GM23338 (cell line): ENCODE measurements at regions not wholly inside any gene's neighbourhood (a gene's known extent, or its start where the extent isn't known, plus 50 kb on each side); places are given as distances from the start of the nearest gene placed in this dataset.

Experiments used
- ATAC-seq: fragments of 200-7000 bp; cut with Tn5 transposase; 3 replicates; pipeline ENCODE4 v1.9.1; 2020
- DNase-seq: peaks from one replicate; pipeline ENCODE4 v3.0.0-alpha.2; 2015; ENCODE audit warnings: low spot score
- H2AFZ ChIP-seq: fragments of 200-600 bp; sonication (generic); 2 replicates; pipeline ENCODE4 v1.8.0; 2016; ENCODE audit warnings: antibody characterized with exemption, mild to moderate bottlenecking, moderate library complexity
- H3F3A ChIP-seq: fragments of 200-600 bp; sonication (generic); replicated peaks from 2 replicates; pipeline ENCODE4 v1.8.0; 2017; ENCODE audit warnings: antibody characterized with exemption, mixed run types, low read depth
- H3K27ac ChIP-seq: fragments of 200-600 bp; sonication (generic); 2 replicates; pipeline ENCODE4 v1.6.1; 2016; ENCODE audit warnings: low read depth
- H3K27me3 ChIP-seq: fragments of 200-600 bp; sonication (generic); 2 replicates; pipeline ENCODE4 v1.8.0; 2016; ENCODE audit warnings: mild to moderate bottlenecking, mixed run types, moderate library complexity; ENCODE audit not compliant: insufficient read depth
- H3K36me3 ChIP-seq: fragments of 200-600 bp; sonication (generic); 2 replicates; pipeline ENCODE4 v1.8.0; 2016; ENCODE audit warnings: mild to moderate bottlenecking; ENCODE audit not compliant: insufficient read depth
- H3K4me1 ChIP-seq: fragments of 200-600 bp; sonication (generic); 2 replicates; pipeline ENCODE4 v1.8.0; 2016; ENCODE audit warnings: mild to moderate bottlenecking, moderate library complexity; ENCODE audit not compliant: insufficient read depth
- H3K4me2 ChIP-seq: fragments of 200-600 bp; sonication (generic); 2 replicates; pipeline ENCODE4 v1.7.1; 2017; ENCODE audit warnings: mixed run types
- H3K4me3 ChIP-seq: fragments of 200-600 bp; sonication (generic); 2 replicates; pipeline ENCODE4 v1.6.1; 2016; ENCODE audit warnings: mixed run types
- H3K79me2 ChIP-seq: fragments of 200-600 bp; sonication (generic); replicated peaks from 2 replicates; pipeline ENCODE4 v1.8.0; 2017; ENCODE audit warnings: mild to moderate bottlenecking; ENCODE audit not compliant: insufficient read depth
- H3K9me2 ChIP-seq: fragments of 200-600 bp; sonication (generic); 2 replicates; pipeline ENCODE4 v1.8.0; 2017; ENCODE audit not compliant: insufficient read depth
- H4K20me1 ChIP-seq: fragments of 200-600 bp; sonication (generic); replicated peaks from 2 replicates; pipeline ENCODE4 v1.8.0; 2017; ENCODE audit warnings: mild to moderate bottlenecking; ENCODE audit not compliant: insufficient read depth
- H3K27ac Mint-ChIP-seq: 2 replicates; pipeline ENCODE4 v1.8.0; 2020; ENCODE audit warnings: inconsistent platforms, mild to moderate bottlenecking, moderate library complexity, mixed read lengths
- H3K27me3 Mint-ChIP-seq: 3 replicates; pipeline ENCODE4 v1.8.0; 2022; ENCODE audit warnings: low read depth, mild to moderate bottlenecking, moderate library complexity, mixed read lengths, inconsistent platforms; ENCODE audit not compliant: insufficient read depth, poor library complexity
- H3K36me3 Mint-ChIP-seq: 3 replicates; pipeline ENCODE4 v1.8.0; 2021; ENCODE audit warnings: low read depth, mild to moderate bottlenecking, inconsistent platforms, moderate library complexity, mixed read lengths
- H3K4me1 Mint-ChIP-seq: 3 replicates; pipeline ENCODE4 v1.8.0; 2020; ENCODE audit warnings: mild to moderate bottlenecking, inconsistent platforms, mixed read lengths
- H3K4me3 Mint-ChIP-seq: 3 replicates; pipeline ENCODE4 v1.8.0; 2021; ENCODE audit warnings: moderate library complexity, mild to moderate bottlenecking, inconsistent platforms, mixed read lengths
- H3K9me3 Mint-ChIP-seq: 3 replicates; pipeline ENCODE4 v1.8.0; 2020; ENCODE audit warnings: moderate library complexity, mild to moderate bottlenecking, inconsistent platforms, mixed read lengths
- CREB1 ChIP-seq: fragments of 250-450 bp; sonication (Bioruptor Pico); IDR thresholded peaks from 2 replicates; pipeline ENCODE4 v1.5.0; 2020; ENCODE audit warnings: low read depth, mild to moderate bottlenecking, moderate library complexity
- EZH2phosphoT487 ChIP-seq: fragments of 200-600 bp; sonication (generic); IDR thresholded peaks from one replicate; pipeline ENCODE4 v1.8.1; 2018; ENCODE audit warnings: antibody characterized with exemption; ENCODE audit not compliant: unreplicated experiment
- JUNB ChIP-seq: IDR thresholded peaks from one replicate; pipeline ENCODE4 v1.6.1; 2016; ENCODE audit warnings: antibody characterized with exemption; ENCODE audit not compliant: unreplicated experiment
- POLR2AphosphoS5 ChIP-seq: IDR thresholded peaks from 2 replicates; pipeline ENCODE4 v1.6.1; 2016; ENCODE audit warnings: antibody characterized with exemption, low read depth
- STAT1 ChIP-seq: IDR thresholded peaks from one replicate; pipeline ENCODE4 v1.6.1; 2016; ENCODE audit warnings: antibody characterized with exemption; ENCODE audit not compliant: unreplicated experiment
- ZNF114 ChIP-seq: fragments of 250-450 bp; sonication (Bioruptor Pico); IDR thresholded peaks from 2 replicates; pipeline ENCODE4 v1.5.0; 2020; ENCODE audit warnings: mild to moderate bottlenecking, moderate library complexity
- ZNF331 ChIP-seq: fragments of 250-450 bp; sonication (Bioruptor Pico); IDR thresholded peaks from 2 replicates; pipeline ENCODE4 v1.5.0; 2020; ENCODE audit warnings: low read depth, mild to moderate bottlenecking, moderate library complexity
- TF ChIP-seq, protein P1 (sequence below), 2 experiments: fragments of 200-600 bp in 1 of 2; sonication (generic) in 1 of 2; conservative IDR thresholded peaks; 2 replicates each; pipeline versions ENCODE4 v1.5.1 to v1.6.1; 2016 to 2017; ENCODE audit warnings: antibody characterized with exemption in 2 of 2, low read depth in 2 of 2, mild to moderate bottlenecking in 2 of 2, moderate library complexity in 1 of 2
- TF ChIP-seq, protein P2 (sequence below): fragments of 250-450 bp; sonication (Bioruptor Pico); IDR thresholded peaks from 2 replicates; pipeline ENCODE4 v1.5.0; 2020; ENCODE audit warnings: mild to moderate bottlenecking, moderate library complexity
- TF ChIP-seq, protein P3 (sequence below): IDR thresholded peaks from one replicate; pipeline ENCODE4 v1.6.1; 2018; ENCODE audit warnings: antibody characterized with exemption; ENCODE audit not compliant: unreplicated experiment
- TF ChIP-seq, protein P4 (sequence below): IDR thresholded peaks from 2 replicates; pipeline ENCODE4 v1.6.1; 2016; ENCODE audit warnings: antibody characterized with exemption

DNA sequence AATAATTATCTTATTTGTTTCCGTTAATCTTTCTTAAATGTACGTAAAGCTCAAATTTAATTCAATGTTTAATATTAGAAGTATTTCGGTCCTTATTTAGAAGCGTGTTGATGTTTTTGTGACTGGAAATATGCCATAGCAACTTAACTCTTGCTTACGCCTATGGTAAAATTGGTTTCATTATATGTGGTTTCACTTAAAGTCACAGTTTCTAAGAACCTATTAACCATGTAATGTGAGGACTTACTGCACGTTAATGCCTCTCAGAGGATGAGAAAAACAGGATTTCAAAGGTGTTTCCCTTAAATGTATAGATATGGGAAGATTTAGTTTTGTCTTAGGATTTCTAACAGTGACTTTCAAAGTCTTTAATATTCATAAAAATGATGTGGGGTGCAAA is 206.4 kb upstream of the IL15 start:
- ATAC-seq (no peak), DNase-seq (no peak)
- Mint-ChIP-seq H3K4me3 (no peak overlapping the region), H3K36me3 (no peaks in the 10 kb centered on the region), H3K9me3 (no peaks in the 10 kb centered on the region), H3K27me3 (peaks cover 1% of the 10 kb centered on the region), H3K27ac (no peak overlapping the region), H3K4me1 (no peaks in the 10 kb centered on the region)
- Histone ChIP-seq H3K4me2 (no peak overlapping the region), H3K4me3 (no peak overlapping the region), H3K36me3 (no peaks in the 10 kb centered on the region), H3K4me1 (no peaks in the 10 kb centered on the region), H3K27me3 (no peaks in the 10 kb centered on the region), H3K9me2 (no peaks in the 10 kb centered on the region), H3F3A (no peaks in the 10 kb centered on the region), H4K20me1 (no peaks in the 10 kb centered on the region), H3K27ac (no peak overlapping the region), H3K79me2 (no peaks in the 10 kb centered on the region), H2AFZ (no peak overlapping the region)
- TF ChIP-seq ZNF114, result no peak
- TF ChIP-seq POLR2AphosphoS5, result no peak
- TF ChIP-seq JUNB, result no peak
- TF ChIP-seq, protein P1, sequence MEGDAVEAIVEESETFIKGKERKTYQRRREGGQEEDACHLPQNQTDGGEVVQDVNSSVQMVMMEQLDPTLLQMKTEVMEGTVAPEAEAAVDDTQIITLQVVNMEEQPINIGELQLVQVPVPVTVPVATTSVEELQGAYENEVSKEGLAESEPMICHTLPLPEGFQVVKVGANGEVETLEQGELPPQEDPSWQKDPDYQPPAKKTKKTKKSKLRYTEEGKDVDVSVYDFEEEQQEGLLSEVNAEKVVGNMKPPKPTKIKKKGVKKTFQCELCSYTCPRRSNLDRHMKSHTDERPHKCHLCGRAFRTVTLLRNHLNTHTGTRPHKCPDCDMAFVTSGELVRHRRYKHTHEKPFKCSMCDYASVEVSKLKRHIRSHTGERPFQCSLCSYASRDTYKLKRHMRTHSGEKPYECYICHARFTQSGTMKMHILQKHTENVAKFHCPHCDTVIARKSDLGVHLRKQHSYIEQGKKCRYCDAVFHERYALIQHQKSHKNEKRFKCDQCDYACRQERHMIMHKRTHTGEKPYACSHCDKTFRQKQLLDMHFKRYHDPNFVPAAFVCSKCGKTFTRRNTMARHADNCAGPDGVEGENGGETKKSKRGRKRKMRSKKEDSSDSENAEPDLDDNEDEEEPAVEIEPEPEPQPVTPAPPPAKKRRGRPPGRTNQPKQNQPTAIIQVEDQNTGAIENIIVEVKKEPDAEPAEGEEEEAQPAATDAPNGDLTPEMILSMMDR (conservative IDR thresholded peaks at IDR 0.05; ENCODE audit: low read depth in 2 of 2), result no peak
- no peak for TF ChIP-seq STAT1

DNA sequence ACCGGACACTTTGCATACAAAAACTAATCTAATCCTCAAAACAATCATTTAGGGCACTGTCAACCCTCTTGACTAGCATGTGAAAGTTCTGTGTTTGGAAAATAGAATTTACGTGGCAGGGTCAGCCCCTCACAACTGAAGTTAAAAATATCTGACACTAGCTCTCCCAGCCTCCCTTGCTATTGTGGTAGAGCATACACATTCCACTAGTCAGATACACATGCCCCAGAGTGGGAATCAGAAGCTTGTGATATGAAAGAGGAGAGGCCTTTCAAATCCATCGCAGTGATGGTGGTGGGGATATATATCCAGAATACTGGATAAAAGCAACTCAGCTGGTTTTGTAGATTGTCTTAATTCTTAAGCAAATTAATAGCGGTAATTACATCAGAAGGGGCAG is 205.7 kb upstream of the IL15 start:
- H3K9me3 Mint-ChIP-seq, result no peaks in the 10 kb centered on the region
- Histone ChIP-seq H3K4me1 (no peaks in the 10 kb centered on the region), H3K9me2 (no peaks in the 10 kb centered on the region)
- TF ChIP-seq ZNF331 (CRISPR knock-in tag) (no peak), EZH2phosphoT487 (no peak), CREB1 (CRISPR knock-in tag) (no peak), STAT1 (no peak)
- TF ChIP-seq, protein P2, sequence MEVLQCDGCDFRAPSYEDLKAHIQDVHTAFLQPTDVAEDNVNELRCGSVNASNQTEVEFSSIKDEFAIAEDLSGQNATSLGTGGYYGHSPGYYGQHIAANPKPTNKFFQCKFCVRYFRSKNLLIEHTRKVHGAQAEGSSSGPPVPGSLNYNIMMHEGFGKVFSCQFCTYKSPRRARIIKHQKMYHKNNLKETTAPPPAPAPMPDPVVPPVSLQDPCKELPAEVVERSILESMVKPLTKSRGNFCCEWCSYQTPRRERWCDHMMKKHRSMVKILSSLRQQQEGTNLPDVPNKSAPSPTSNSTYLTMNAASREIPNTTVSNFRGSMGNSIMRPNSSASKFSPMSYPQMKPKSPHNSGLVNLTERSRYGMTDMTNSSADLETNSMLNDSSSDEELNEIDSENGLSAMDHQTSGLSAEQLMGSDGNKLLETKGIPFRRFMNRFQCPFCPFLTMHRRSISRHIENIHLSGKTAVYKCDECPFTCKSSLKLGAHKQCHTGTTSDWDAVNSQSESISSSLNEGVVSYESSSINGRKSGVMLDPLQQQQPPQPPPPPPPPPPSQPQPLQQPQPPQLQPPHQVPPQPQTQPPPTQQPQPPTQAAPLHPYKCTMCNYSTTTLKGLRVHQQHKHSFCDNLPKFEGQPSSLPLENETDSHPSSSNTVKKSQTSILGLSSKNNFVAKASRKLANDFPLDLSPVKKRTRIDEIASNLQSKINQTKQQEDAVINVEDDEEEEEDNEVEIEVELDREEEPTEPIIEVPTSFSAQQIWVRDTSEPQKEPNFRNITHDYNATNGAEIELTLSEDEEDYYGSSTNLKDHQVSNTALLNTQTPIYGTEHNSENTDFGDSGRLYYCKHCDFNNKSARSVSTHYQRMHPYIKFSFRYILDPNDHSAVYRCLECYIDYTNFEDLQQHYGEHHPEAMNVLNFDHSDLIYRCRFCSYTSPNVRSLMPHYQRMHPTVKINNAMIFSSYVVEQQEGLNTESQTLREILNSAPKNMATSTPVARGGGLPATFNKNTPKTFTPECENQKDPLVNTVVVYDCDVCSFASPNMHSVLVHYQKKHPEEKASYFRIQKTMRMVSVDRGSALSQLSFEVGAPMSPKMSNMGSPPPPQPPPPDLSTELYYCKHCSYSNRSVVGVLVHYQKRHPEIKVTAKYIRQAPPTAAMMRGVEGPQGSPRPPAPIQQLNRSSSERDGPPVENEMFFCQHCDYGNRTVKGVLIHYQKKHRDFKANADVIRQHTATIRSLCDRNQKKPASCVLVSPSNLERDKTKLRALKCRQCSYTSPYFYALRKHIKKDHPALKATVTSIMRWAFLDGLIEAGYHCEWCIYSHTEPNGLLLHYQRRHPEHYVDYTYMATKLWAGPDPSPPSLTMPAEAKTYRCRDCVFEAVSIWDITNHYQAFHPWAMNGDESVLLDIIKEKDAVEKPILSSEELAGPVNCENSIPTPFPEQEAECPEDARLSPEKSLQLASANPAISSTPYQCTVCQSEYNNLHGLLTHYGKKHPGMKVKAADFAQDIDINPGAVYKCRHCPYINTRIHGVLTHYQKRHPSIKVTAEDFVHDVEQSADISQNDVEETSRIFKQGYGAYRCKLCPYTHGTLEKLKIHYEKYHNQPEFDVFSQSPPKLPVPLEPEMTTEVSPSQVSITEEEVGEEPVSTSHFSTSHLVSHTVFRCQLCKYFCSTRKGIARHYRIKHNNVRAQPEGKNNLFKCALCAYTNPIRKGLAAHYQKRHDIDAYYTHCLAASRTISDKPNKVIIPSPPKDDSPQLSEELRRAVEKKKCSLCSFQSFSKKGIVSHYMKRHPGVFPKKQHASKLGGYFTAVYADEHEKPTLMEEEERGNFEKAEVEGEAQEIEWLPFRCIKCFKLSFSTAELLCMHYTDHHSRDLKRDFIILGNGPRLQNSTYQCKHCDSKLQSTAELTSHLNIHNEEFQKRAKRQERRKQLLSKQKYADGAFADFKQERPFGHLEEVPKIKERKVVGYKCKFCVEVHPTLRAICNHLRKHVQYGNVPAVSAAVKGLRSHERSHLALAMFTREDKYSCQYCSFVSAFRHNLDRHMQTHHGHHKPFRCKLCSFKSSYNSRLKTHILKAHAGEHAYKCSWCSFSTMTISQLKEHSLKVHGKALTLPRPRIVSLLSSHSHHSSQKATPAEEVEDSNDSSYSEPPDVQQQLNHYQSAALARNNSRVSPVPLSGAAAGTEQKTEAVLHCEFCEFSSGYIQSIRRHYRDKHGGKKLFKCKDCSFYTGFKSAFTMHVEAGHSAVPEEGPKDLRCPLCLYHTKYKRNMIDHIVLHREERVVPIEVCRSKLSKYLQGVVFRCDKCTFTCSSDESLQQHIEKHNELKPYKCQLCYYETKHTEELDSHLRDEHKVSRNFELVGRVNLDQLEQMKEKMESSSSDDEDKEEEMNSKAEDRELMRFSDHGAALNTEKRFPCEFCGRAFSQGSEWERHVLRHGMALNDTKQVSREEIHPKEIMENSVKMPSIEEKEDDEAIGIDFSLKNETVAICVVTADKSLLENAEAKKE (CRISPR knock-in tag), result no peak
- TF ChIP-seq, protein P3, sequence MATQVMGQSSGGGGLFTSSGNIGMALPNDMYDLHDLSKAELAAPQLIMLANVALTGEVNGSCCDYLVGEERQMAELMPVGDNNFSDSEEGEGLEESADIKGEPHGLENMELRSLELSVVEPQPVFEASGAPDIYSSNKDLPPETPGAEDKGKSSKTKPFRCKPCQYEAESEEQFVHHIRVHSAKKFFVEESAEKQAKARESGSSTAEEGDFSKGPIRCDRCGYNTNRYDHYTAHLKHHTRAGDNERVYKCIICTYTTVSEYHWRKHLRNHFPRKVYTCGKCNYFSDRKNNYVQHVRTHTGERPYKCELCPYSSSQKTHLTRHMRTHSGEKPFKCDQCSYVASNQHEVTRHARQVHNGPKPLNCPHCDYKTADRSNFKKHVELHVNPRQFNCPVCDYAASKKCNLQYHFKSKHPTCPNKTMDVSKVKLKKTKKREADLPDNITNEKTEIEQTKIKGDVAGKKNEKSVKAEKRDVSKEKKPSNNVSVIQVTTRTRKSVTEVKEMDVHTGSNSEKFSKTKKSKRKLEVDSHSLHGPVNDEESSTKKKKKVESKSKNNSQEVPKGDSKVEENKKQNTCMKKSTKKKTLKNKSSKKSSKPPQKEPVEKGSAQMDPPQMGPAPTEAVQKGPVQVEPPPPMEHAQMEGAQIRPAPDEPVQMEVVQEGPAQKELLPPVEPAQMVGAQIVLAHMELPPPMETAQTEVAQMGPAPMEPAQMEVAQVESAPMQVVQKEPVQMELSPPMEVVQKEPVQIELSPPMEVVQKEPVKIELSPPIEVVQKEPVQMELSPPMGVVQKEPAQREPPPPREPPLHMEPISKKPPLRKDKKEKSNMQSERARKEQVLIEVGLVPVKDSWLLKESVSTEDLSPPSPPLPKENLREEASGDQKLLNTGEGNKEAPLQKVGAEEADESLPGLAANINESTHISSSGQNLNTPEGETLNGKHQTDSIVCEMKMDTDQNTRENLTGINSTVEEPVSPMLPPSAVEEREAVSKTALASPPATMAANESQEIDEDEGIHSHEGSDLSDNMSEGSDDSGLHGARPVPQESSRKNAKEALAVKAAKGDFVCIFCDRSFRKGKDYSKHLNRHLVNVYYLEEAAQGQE, result no peak
- TF ChIP-seq, protein P4, sequence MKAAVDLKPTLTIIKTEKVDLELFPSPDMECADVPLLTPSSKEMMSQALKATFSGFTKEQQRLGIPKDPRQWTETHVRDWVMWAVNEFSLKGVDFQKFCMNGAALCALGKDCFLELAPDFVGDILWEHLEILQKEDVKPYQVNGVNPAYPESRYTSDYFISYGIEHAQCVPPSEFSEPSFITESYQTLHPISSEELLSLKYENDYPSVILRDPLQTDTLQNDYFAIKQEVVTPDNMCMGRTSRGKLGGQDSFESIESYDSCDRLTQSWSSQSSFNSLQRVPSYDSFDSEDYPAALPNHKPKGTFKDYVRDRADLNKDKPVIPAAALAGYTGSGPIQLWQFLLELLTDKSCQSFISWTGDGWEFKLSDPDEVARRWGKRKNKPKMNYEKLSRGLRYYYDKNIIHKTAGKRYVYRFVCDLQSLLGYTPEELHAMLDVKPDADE, result no peak

More for the DNA sequence above, 205.7 kb upstream of the IL15 start:
- H3K27ac Mint-ChIP-seq, result no peak overlapping the region
- DNase-seq (no peak), ATAC-seq (no peak)
- H3K4me1 Mint-ChIP-seq, result no peaks in the 10 kb centered on the region
- Histone ChIP-seq H3K4me3 (no peak overlapping the region), H3K36me3 (no peaks in the 10 kb centered on the region), H3F3A (no peaks in the 10 kb centered on the region), H4K20me1 (no peaks in the 10 kb centered on the region), H3K79me2 (no peaks in the 10 kb centered on the region), H3K27me3 (no peaks in the 10 kb centered on the region), H2AFZ (no peak overlapping the region), H3K27ac (no peak overlapping the region), H3K4me2 (no peak overlapping the region)
- H3K36me3 Mint-ChIP-seq, result no peaks in the 10 kb centered on the region
- H3K4me3 Mint-ChIP-seq, result no peak overlapping the region
- peaks cover 1% of the 10 kb centered on the region for H3K27me3 Mint-ChIP-seq
